Chondrocyte (in vitro differentiated cells): ENCODE measurements at regions not wholly inside any gene's neighbourhood (a gene's known extent, or its start where the extent isn't known, plus 50 kb on each side); places are given as distances from the start of the nearest gene placed in this dataset.

Source experiments
- DNase-seq: peaks from one replicate; pipeline ENCODE4 v3.0.0; 2021; ENCODE audit warnings: mixed read lengths, low spot score
- H3K27ac Mint-ChIP-seq: one replicate; pipeline ENCODE4 v1.8.0; 2021; ENCODE audit warnings: mild to moderate bottlenecking, moderate library complexity, mixed read lengths; ENCODE audit not compliant: unreplicated experiment
- H3K27me3 Mint-ChIP-seq: 2 replicates; pipeline ENCODE4 v1.8.0; 2021; ENCODE audit warnings: low read depth, mixed read lengths
- H3K36me3 Mint-ChIP-seq: 2 replicates; pipeline ENCODE4 v1.8.0; 2021; ENCODE audit warnings: low read depth, mixed read lengths
- H3K4me1 Mint-ChIP-seq: 2 replicates; pipeline ENCODE4 v1.8.0; 2021; ENCODE audit warnings: low read depth, mild to moderate bottlenecking, mixed read lengths
- H3K4me3 Mint-ChIP-seq: one replicate; pipeline ENCODE4 v1.8.0; 2021; ENCODE audit warnings: mild to moderate bottlenecking, moderate library complexity, mixed read lengths; ENCODE audit not compliant: unreplicated experiment
- H3K9me3 Mint-ChIP-seq: 2 replicates; pipeline ENCODE4 v1.8.0; 2021; ENCODE audit warnings: low read depth, mixed read lengths
- TF ChIP-seq, protein P1 (sequence below): fragments of 200-600 bp; sonication (generic); IDR thresholded peaks from 2 replicates; pipeline ENCODE4 v1.5.0; 2021; ENCODE audit warnings: antibody characterized with exemption, mild to moderate bottlenecking, moderate library complexity

- Mint-ChIP-seq H3K4me1 (peaks cover 16% of the 10 kb centered on the region), H3K4me3 (no peak overlapping the region), H3K27me3 (no peaks in the 10 kb centered on the region), H3K9me3 (no peaks in the 10 kb centered on the region), H3K27ac (no peak overlapping the region), H3K36me3 (no peaks in the 10 kb centered on the region)
- DNase-seq, result no peak
- TF ChIP-seq, protein P1, sequence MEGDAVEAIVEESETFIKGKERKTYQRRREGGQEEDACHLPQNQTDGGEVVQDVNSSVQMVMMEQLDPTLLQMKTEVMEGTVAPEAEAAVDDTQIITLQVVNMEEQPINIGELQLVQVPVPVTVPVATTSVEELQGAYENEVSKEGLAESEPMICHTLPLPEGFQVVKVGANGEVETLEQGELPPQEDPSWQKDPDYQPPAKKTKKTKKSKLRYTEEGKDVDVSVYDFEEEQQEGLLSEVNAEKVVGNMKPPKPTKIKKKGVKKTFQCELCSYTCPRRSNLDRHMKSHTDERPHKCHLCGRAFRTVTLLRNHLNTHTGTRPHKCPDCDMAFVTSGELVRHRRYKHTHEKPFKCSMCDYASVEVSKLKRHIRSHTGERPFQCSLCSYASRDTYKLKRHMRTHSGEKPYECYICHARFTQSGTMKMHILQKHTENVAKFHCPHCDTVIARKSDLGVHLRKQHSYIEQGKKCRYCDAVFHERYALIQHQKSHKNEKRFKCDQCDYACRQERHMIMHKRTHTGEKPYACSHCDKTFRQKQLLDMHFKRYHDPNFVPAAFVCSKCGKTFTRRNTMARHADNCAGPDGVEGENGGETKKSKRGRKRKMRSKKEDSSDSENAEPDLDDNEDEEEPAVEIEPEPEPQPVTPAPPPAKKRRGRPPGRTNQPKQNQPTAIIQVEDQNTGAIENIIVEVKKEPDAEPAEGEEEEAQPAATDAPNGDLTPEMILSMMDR, result no peak
Observed at GRCh38 chr11:27195837-27196202, 155.2 kb downstream of the BBOX1 start.

GRCh38 chr11:27194976-27195375 lies 154.4 kb downstream of the BBOX1 start:
- H3K36me3 Mint-ChIP-seq, result no peaks in the 10 kb centered on the region
- H3K27ac Mint-ChIP-seq, result peak overlapping the region; percentile 59
- H3K27me3 Mint-ChIP-seq, result no peaks in the 10 kb centered on the region
- DNase-seq, result no peak
- no peaks in the 10 kb centered on the region for H3K9me3 Mint-ChIP-seq
- peaks cover 17% of the 10 kb centered on the region for H3K4me1 Mint-ChIP-seq
- H3K4me3 Mint-ChIP-seq, result peak overlapping the region; percentile 21
- TF ChIP-seq, protein P1, result no peak

GRCh38 chr11:27193434-27194225 lies 153.0 kb downstream of the BBOX1 start:
- Mint-ChIP-seq H3K27ac (no peak overlapping the region), H3K4me3 (no peak overlapping the region), H3K9me3 (no peaks in the 10 kb centered on the region), H3K27me3 (no peaks in the 10 kb centered on the region), H3K36me3 (no peaks in the 10 kb centered on the region), H3K4me1 (peaks cover 17% of the 10 kb centered on the region)
- no peak for DNase-seq
- TF ChIP-seq, protein P1, result no peak

- Mint-ChIP-seq H3K27me3 (no peaks in the 10 kb centered on the region), H3K27ac (no peak overlapping the region), H3K9me3 (no peaks in the 10 kb centered on the region), H3K4me1 (peaks cover 17% of the 10 kb centered on the region), H3K36me3 (peaks cover 2% of the 10 kb centered on the region), H3K4me3 (no peak overlapping the region)
- DNase-seq, result no peak
- TF ChIP-seq, protein P1, result no peak
Observed at GRCh38 chr11:27192184-27192583, 151.6 kb downstream of the BBOX1 start.

DNA sequence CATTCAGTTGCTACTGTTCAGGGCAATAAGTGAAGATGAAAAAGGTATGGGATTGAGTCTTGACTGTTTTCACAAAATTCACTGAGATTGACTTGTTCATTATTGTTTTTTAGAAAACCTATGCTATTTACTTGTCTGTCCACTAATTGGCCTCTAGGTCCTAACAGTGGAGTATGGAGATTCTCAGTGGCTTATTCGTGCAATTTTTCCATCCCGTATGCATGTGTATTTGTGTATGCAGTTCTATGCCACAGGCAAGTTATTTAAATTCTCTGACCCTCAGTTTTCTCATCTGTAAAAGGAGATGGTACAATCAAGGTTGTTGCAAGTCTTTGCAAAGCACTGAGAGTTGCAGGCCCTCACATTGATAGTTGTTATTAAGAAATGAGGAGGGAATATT lies 151.0 kb downstream of the BBOX1 start:
- Mint-ChIP-seq H3K4me1 (peaks cover 17% of the 10 kb centered on the region), H3K36me3 (peaks cover 2% of the 10 kb centered on the region), H3K27ac (no peak overlapping the region), H3K4me3 (no peak overlapping the region), H3K9me3 (no peaks in the 10 kb centered on the region), H3K27me3 (no peaks in the 10 kb centered on the region)
- TF ChIP-seq, protein P1, result no peak
- DNase-seq, result no peak
